Upper lobe of left lung (tissue), 4 donors: ENCODE measurements at regions not wholly inside any gene's neighbourhood (a gene's known extent, or its start where the extent isn't known, plus 50 kb on each side); places are given as distances from the start of the nearest gene placed in this dataset.

Experiments used
- EP300 ChIP-seq, 4 donors: sonication (generic); formaldehyde crosslinking; IDR thresholded peaks; one replicate each; pipeline ENCODE4 v1.5.1; 2017; ENCODE audit warnings: antibody characterized with exemption in 4 of 4, control low read depth in 2 of 4
- POLR2A ChIP-seq, 4 donors: fragments of 450-650 bp; IDR thresholded peaks; one replicate each; pipeline ENCODE4 v1.5.1; 2016 to 2017; ENCODE audit warnings: antibody characterized with exemption in 4 of 4, mild to moderate bottlenecking in 2 of 4
- POLR2AphosphoS5 ChIP-seq, 2 donors: sonication (generic); formaldehyde crosslinking; IDR thresholded peaks; one replicate each; pipeline ENCODE4 v1.5.1; 2017; ENCODE audit warnings: antibody characterized with exemption in 2 of 2
- TF ChIP-seq, protein P1 (sequence below), 6 experiments: fragments of 450-650 bp in 4 of 6; fragments of 200-600 bp in 2 of 6; sonication (generic) in 2 of 6; IDR thresholded peaks; one replicate each; pipeline ENCODE4 v1.5.1; 2016 to 2019; ENCODE audit warnings: antibody characterized with exemption in 6 of 6

DNA sequence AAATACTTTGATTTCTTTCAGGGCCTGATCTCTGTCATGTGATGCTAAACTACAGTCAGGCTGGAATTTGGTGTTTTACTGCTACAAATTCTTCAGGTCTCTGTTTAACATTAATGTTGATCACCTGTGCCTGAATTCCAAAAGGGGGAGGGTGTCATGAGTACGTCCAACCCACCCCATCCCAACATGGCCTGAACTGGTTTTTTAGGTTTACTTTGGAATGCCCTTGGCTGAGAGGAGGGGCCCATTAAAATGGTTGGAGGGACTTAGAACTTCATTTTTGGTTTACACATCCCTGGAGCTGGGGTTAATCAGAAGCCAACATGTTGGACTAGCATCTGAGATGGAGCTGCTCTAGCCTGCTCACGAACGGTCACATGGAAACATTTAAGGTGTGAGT lies 60.8 kb upstream of the CFAP46 start:
- TF ChIP-seq, protein P1, sequence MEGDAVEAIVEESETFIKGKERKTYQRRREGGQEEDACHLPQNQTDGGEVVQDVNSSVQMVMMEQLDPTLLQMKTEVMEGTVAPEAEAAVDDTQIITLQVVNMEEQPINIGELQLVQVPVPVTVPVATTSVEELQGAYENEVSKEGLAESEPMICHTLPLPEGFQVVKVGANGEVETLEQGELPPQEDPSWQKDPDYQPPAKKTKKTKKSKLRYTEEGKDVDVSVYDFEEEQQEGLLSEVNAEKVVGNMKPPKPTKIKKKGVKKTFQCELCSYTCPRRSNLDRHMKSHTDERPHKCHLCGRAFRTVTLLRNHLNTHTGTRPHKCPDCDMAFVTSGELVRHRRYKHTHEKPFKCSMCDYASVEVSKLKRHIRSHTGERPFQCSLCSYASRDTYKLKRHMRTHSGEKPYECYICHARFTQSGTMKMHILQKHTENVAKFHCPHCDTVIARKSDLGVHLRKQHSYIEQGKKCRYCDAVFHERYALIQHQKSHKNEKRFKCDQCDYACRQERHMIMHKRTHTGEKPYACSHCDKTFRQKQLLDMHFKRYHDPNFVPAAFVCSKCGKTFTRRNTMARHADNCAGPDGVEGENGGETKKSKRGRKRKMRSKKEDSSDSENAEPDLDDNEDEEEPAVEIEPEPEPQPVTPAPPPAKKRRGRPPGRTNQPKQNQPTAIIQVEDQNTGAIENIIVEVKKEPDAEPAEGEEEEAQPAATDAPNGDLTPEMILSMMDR (IDR thresholded peaks at IDR 0.05), result no peak
- no peak for TF ChIP-seq POLR2A (IDR thresholded peaks at IDR 0.05)
- no peak for TF ChIP-seq POLR2AphosphoS5 (IDR thresholded peaks at IDR 0.05)
- no peak for TF ChIP-seq EP300 (IDR thresholded peaks at IDR 0.05)
